CD14-positive monocyte (primary cell): ENCODE measurements at regions not wholly inside any gene's neighbourhood (a gene's known extent, or its start where the extent isn't known, plus 50 kb on each side); places are given as distances from the start of the nearest gene placed in this dataset.

Experiments
- DNase-seq, 3 donors: peaks; one replicate each; pipeline ENCODE4 v3.0.0-alpha.2; 2011 to 2022
- H2AFZ ChIP-seq: 2 replicates; pipeline ENCODE4 v1.6.0; 2012; ENCODE audit warnings: mild to moderate bottlenecking, low read depth, low read length, inconsistent platforms; ENCODE audit not compliant: insufficient read depth, poor library complexity, severe bottlenecking
- H3K27ac ChIP-seq, 2 donors: 1 replicate in 1 of 2; 2 replicates in 1 of 2; pipeline ENCODE4 v1.5.1; 2012 to 2013; ENCODE audit warnings: low read length in 2 of 2, control low read depth in 1 of 2, inconsistent platforms in 1 of 2, low read depth in 1 of 2, mild to moderate bottlenecking in 1 of 2
- H3K27me3 ChIP-seq, 2 donors: one replicate each; pipeline versions ENCODE4 v1.6.0 to v1.6.1; 2011 to 2013; ENCODE audit warnings: low read length in 2 of 2; ENCODE audit not compliant: control insufficient read depth in 2 of 2, insufficient read depth in 2 of 2
- H3K36me3 ChIP-seq, 2 donors: replicated peaks in 1 of 2; 1 replicate in 1 of 2; 2 replicates in 1 of 2; pipeline versions ENCODE4 v1.5.1 to v1.6.1; 2012 to 2013; ENCODE audit warnings: low read length in 2 of 2, control low read depth in 1 of 2, inconsistent platforms in 1 of 2, mild to moderate bottlenecking in 1 of 2; ENCODE audit not compliant: insufficient read depth in 2 of 2, control insufficient read depth in 1 of 2
- H3K4me1 ChIP-seq, 2 donors: 1 replicate in 1 of 2; 2 replicates in 1 of 2; pipeline versions ENCODE4 v1.5.1 to v1.6.1; 2012 to 2013; ENCODE audit warnings: low read length in 2 of 2, control low read depth in 1 of 2, inconsistent platforms in 1 of 2, mild to moderate bottlenecking in 1 of 2, moderate library complexity in 1 of 2; ENCODE audit not compliant: insufficient read depth in 2 of 2, control insufficient read depth in 1 of 2
- H3K4me2 ChIP-seq: replicated peaks from 2 replicates; pipeline ENCODE3; 2012; ENCODE audit warnings: low read length, moderate library complexity, mild to moderate bottlenecking; ENCODE audit not compliant: poor library complexity, severe bottlenecking; ENCODE audit errors: extremely low read depth
- H3K4me3 ChIP-seq, 3 experiments: fragments of 200-600 bp in 1 of 3; sonication (generic) in 1 of 3; replicated peaks in 1 of 3; 1 replicate in 2 of 3; 2 replicates in 1 of 3; pipeline ENCODE4 v1.5.1; 2011 to 2013; ENCODE audit warnings: low read length in 3 of 3, mild to moderate bottlenecking in 3 of 3, control low read depth in 2 of 3, low read depth in 2 of 3, inconsistent platforms in 1 of 3, moderate library complexity in 1 of 3
- H3K79me2 ChIP-seq: 2 replicates; pipeline ENCODE4 v1.6.0; 2012; ENCODE audit warnings: mild to moderate bottlenecking, control low read depth, inconsistent platforms, low read length, moderate library complexity; ENCODE audit not compliant: insufficient read depth
- H3K9ac ChIP-seq: 2 replicates; pipeline ENCODE4 v1.6.0; 2017; ENCODE audit warnings: low read length, mild to moderate bottlenecking; ENCODE audit not compliant: insufficient read depth, poor library complexity, severe bottlenecking
- H3K9me3 ChIP-seq, 2 donors: replicated peaks in 1 of 2; 1 replicate in 1 of 2; 2 replicates in 1 of 2; pipeline versions ENCODE4 v1.5.1 to v1.6.1; 2012 to 2013; ENCODE audit warnings: low read length in 2 of 2, control low read depth in 1 of 2; ENCODE audit not compliant: control insufficient read depth in 1 of 2, insufficient read depth in 1 of 2
- H4K20me1 ChIP-seq: 2 replicates; pipeline ENCODE4 v1.6.0; 2012; ENCODE audit warnings: mild to moderate bottlenecking, low read length, control low read depth, moderate library complexity; ENCODE audit not compliant: insufficient read depth
- H3K27ac Mint-ChIP-seq, 7 donors: one replicate each; pipeline ENCODE4 v1.8.0; 2020; ENCODE audit warnings: mild to moderate bottlenecking in 7 of 7, mixed read lengths in 7 of 7, moderate library complexity in 6 of 7, inconsistent platforms in 2 of 7
- H3K27me3 Mint-ChIP-seq, 3 donors: one replicate each; pipeline ENCODE4 v1.8.0; 2021 to 2022; ENCODE audit warnings: low read depth in 3 of 3, mild to moderate bottlenecking in 3 of 3, mixed read lengths in 3 of 3, moderate library complexity in 3 of 3, inconsistent platforms in 1 of 3
- H3K36me3 Mint-ChIP-seq, 2 donors: one replicate each; pipeline ENCODE4 v1.8.0; 2020; ENCODE audit warnings: mixed read lengths in 2 of 2, inconsistent platforms in 1 of 2, mild to moderate bottlenecking in 1 of 2
- H3K4me1 Mint-ChIP-seq: one replicate; pipeline ENCODE4 v1.8.0; 2020; ENCODE audit warnings: mild to moderate bottlenecking, mixed read lengths
- H3K4me3 Mint-ChIP-seq, 2 donors: one replicate each; pipeline ENCODE4 v1.8.0; 2020; ENCODE audit warnings: mild to moderate bottlenecking in 2 of 2, mixed read lengths in 2 of 2, moderate library complexity in 1 of 2
- H3K9me3 Mint-ChIP-seq, 7 donors: one replicate each; pipeline ENCODE4 v1.8.0; 2020 to 2022; ENCODE audit warnings: mixed read lengths in 7 of 7, mild to moderate bottlenecking in 6 of 7, moderate library complexity in 6 of 7, inconsistent platforms in 2 of 7
- CTCF ChIP-seq: fragments of 200-600 bp; IDR thresholded peaks from one replicate; pipeline ENCODE4 v1.8.0; 2022; ENCODE audit warnings: antibody characterized with exemption, mild to moderate bottlenecking
- WGBS: methylation state at CpG from one replicate; pipeline ENCODE4 v1.1.5; 2013; ENCODE audit warnings: missing lambda C conversion rate; ENCODE audit not compliant: insufficient coverage; 5-methylcytosine and 5-hydroxymethylcytosine counted together
- intact Hi-C, 2 donors: fragments of 100-400 bp; cut with micrococcal nuclease; formaldehyde crosslinking; loops; one replicate each; pipeline versions ENCODE4 v1.15.0 to v1.15.1; 2023

- Mint-ChIP-seq H3K27me3 (peaks cover 3 to 7% (median 4%) of the 10 kb centered on the region in 3 donors), H3K9me3 (peaks cover 0 to 7% (median 0%) of the 10 kb centered on the region in 7 donors), H3K36me3 (no peaks in the 10 kb centered on the region), H3K4me1 (no peaks in the 10 kb centered on the region), H3K4me3 (no peak overlapping the region), H3K27ac (no peak overlapping the region)
- 100% methylated on average over 3 of the region's 4 CpGs for WGBS
- H2AFZ ChIP-seq, result no peak overlapping the region
- no peak for TF ChIP-seq CTCF
- peaks cover 0 to 6% of the 10 kb centered on the region in 2 donors for H3K9me3 ChIP-seq
- H3K4me2 ChIP-seq, result no peak overlapping the region
- no peak overlapping the region for H3K4me3 ChIP-seq
- H4K20me1 ChIP-seq, result no peaks in the 10 kb centered on the region
- H3K27me3 ChIP-seq, result no peaks in the 10 kb centered on the region
- H3K36me3 ChIP-seq, result no peaks in the 10 kb centered on the region
- no peak overlapping the region for H3K9ac ChIP-seq
- H3K79me2 ChIP-seq, result no peaks in the 10 kb centered on the region
- DNase-seq, result no peak
- intact Hi-C loops, result no loop called here
- H3K27ac ChIP-seq, result no peak overlapping the region
- H3K4me1 ChIP-seq, result no peaks in the 10 kb centered on the region
Observed at GRCh38 chr10:120372917-120373316, 84.1 kb upstream of the PLPP4 start.

- H3K27ac ChIP-seq, result no peak overlapping the region
- no peak for TF ChIP-seq CTCF
- H3K36me3 ChIP-seq, result no peaks in the 10 kb centered on the region
- H3K36me3 Mint-ChIP-seq, result no peaks in the 10 kb centered on the region
- H3K27me3 ChIP-seq, result no peaks in the 10 kb centered on the region
- DNase-seq, result no peak
- peaks cover 0 to 9% of the 10 kb centered on the region in 2 donors for H3K9me3 ChIP-seq
- no peaks in the 10 kb centered on the region for H3K79me2 ChIP-seq
- H3K4me1 Mint-ChIP-seq, result no peaks in the 10 kb centered on the region
- peaks cover 2 to 16% (median 8%) of the 10 kb centered on the region in 7 donors for H3K9me3 Mint-ChIP-seq
- H3K4me3 Mint-ChIP-seq, result no peak overlapping the region
- H3K27me3 Mint-ChIP-seq, result peaks cover 4 to 10% (median 9%) of the 10 kb centered on the region in 3 donors
- H4K20me1 ChIP-seq, result no peaks in the 10 kb centered on the region
- H3K4me3 ChIP-seq, result no peak overlapping the region
- no peaks in the 10 kb centered on the region for H3K4me1 ChIP-seq
- WGBS, result 81% methylated on average over 2 of the region's 4 CpGs
- intact Hi-C loops, result no loop called here
- H3K9ac ChIP-seq, result no peak overlapping the region
- H2AFZ ChIP-seq, result no peak overlapping the region
- no peak overlapping the region for H3K27ac Mint-ChIP-seq
- H3K4me2 ChIP-seq, result no peak overlapping the region
Observed at GRCh38 chr10:120375666-120376065, 81.4 kb upstream of the PLPP4 start.
